HCT116 (cell line): ENCODE measurements at regions not wholly inside any gene's neighbourhood (a gene's known extent, or its start where the extent isn't known, plus 50 kb on each side); places are given as distances from the start of the nearest gene placed in this dataset.

Source experiments
- ATAC-seq: fragments of 200-7000 bp; cut with Tn5 transposase; 2 replicates; pipeline ENCODE4 v1.9.1; 2020; ENCODE audit warnings: mild to moderate bottlenecking, moderate library complexity
- BruUV-seq: library from RNA; stranded (reverse); fragments of 400-500 nt; replicated peaks from 2 replicates; lab custom pipeline; 2021; lab: Mats Ljungman, UMichigan
- CTCF ChIA-PET: fragments of 300-600 bp; sonication (Branson Sonifier 250); formaldehyde crosslinking; loops from one replicate; lab custom pipeline; 2021; ENCODE audit warnings: antibody characterized with exemption; lab: Charles Lee
- POLR2A ChIA-PET: fragments of 300-600, 350-600 bp; sonication (Branson Sonifier 250); formaldehyde crosslinking; loops from one replicate; lab custom pipeline; 2021; ENCODE audit warnings: antibody characterized with exemption; lab: Charles Lee
- RAD21 ChIA-PET, 2 experiments: fragments of 300-600 bp; sonication (Branson Sonifier 250); formaldehyde crosslinking; loops; one replicate each; lab custom pipeline; 2023; ENCODE audit warnings: low total read pairs in 2 of 2; ENCODE audit not compliant: uncharacterized antibody in 2 of 2, unreplicated experiment in 2 of 2, low non-redundant PET in 1 of 2; lab: Charles Lee
- DNase-seq: peaks from one replicate; pipeline ENCODE4 v3.0.0-alpha.2; 2010; ENCODE audit warnings: low read depth, low spot score
- H2AFZ ChIP-seq: fragments of 200-600 bp; shearing (Covaris generic), sonication (generic); 2 replicates; pipeline ENCODE4 v1.6.1; 2017; ENCODE audit warnings: low read depth, mixed run types, mixed read lengths, antibody characterized with exemption, low read length; ENCODE audit not compliant: poor library complexity, severe bottlenecking
- H3K27ac ChIP-seq: 2 replicates; pipeline ENCODE4 v1.5.1; 2012; ENCODE audit warnings: low read depth, low read length
- H3K27me3 ChIP-seq: fragments of 200-600 bp; sonication (generic); 2 replicates; pipeline ENCODE4 v1.6.1; 2016; ENCODE audit warnings: mixed run types, low read length, mixed read lengths; ENCODE audit not compliant: insufficient read depth
- H3K36me3 ChIP-seq, 2 experiments: fragments of 200-500 bp in 1 of 2; fragments of 200-600 bp in 1 of 2; sonication (Bioruptor generic) in 1 of 2; sonication (generic) in 1 of 2; 2 replicates each; pipeline versions ENCODE4 v1.5.1 to v1.6.1; 2014 to 2016; ENCODE audit warnings: low read length in 2 of 2, inconsistent platforms in 1 of 2, mixed read lengths in 1 of 2, mixed run types in 1 of 2; ENCODE audit not compliant: insufficient read depth in 2 of 2, control insufficient read depth in 1 of 2
- H3K4me1 ChIP-seq, 2 experiments: fragments of 200-600 bp in 1 of 2; sonication (generic) in 1 of 2; 2 replicates each; pipeline versions ENCODE4 v1.5.1 to v1.6.1; 2012 to 2017; ENCODE audit warnings: low read length in 2 of 2, inconsistent platforms in 1 of 2, mild to moderate bottlenecking in 1 of 2, mixed read lengths in 1 of 2, mixed run types in 1 of 2, moderate library complexity in 1 of 2; ENCODE audit not compliant: insufficient read depth in 2 of 2, control insufficient read depth in 1 of 2
- H3K4me2 ChIP-seq: fragments of 200-600 bp; sonication (generic); 2 replicates; pipeline ENCODE4 v1.6.1; 2017; ENCODE audit warnings: mixed run types, low read length, mixed read lengths
- H3K4me3 ChIP-seq, 2 experiments: fragments of 200-600 bp in 1 of 2; sonication (generic) in 1 of 2; replicated peaks in 1 of 2; 2 replicates each; pipeline ENCODE4 v1.5.1; 2011 to 2016; ENCODE audit warnings: low read length in 2 of 2, control low read depth in 1 of 2, low read depth in 1 of 2, mild to moderate bottlenecking in 1 of 2, mixed read lengths in 1 of 2, mixed run types in 1 of 2
- H3K79me2 ChIP-seq: fragments of 200-600 bp; sonication (generic); 2 replicates; pipeline ENCODE4 v1.6.1; 2017; ENCODE audit warnings: mild to moderate bottlenecking, mixed run types, low read length, moderate library complexity, mixed read lengths; ENCODE audit not compliant: insufficient read depth
- H3K9ac ChIP-seq: fragments of 200-600 bp; sonication (generic); 2 replicates; pipeline ENCODE4 v1.6.1; 2016; ENCODE audit warnings: low read length, mixed read lengths
- H3K9me2 ChIP-seq: fragments of 200-600 bp; sonication (generic), shearing (Covaris generic); 2 replicates; pipeline ENCODE4 v1.6.1; 2017; ENCODE audit warnings: mixed run types, mild to moderate bottlenecking, moderate library complexity; ENCODE audit not compliant: insufficient read depth
- H3K9me3 ChIP-seq, 2 experiments: fragments of 200-500 bp in 1 of 2; fragments of 200-600 bp in 1 of 2; sonication (Bioruptor generic) in 1 of 2; sonication (generic) in 1 of 2; 2 replicates each; pipeline ENCODE4 v1.6.1; 2014 to 2017; ENCODE audit warnings: low read length in 2 of 2, mixed read lengths in 2 of 2, inconsistent platforms in 1 of 2, low read depth in 1 of 2, mild to moderate bottlenecking in 1 of 2, mixed run types in 1 of 2, moderate library complexity in 1 of 2; ENCODE audit not compliant: control insufficient read depth in 1 of 2, insufficient read depth in 1 of 2
- H4K20me1 ChIP-seq: fragments of 200-600 bp; sonication (generic), shearing (Covaris generic); 2 replicates; pipeline ENCODE4 v1.6.1; 2017; ENCODE audit warnings: mixed run types, mild to moderate bottlenecking, moderate library complexity; ENCODE audit not compliant: insufficient read depth
- EGR1 ChIP-seq: IDR thresholded peaks from 2 replicates; pipeline ENCODE4 v1.6.1; 2012; ENCODE audit warnings: low read depth
- EZH2phosphoT487 ChIP-seq: fragments of 200-600 bp; IDR thresholded peaks from 2 replicates; pipeline ENCODE4 v1.6.1; 2018; ENCODE audit warnings: antibody characterized with exemption, borderline replicate concordance
- JUND ChIP-seq: IDR thresholded peaks from 2 replicates; pipeline ENCODE4 v1.6.1; 2012
- POLR2A ChIP-seq: IDR thresholded peaks from 2 replicates; pipeline ENCODE4 v1.7.0; 2011; ENCODE audit warnings: borderline replicate concordance; ENCODE audit not compliant: insufficient read depth, insufficient read length; ENCODE audit errors: extremely low read depth
- REST ChIP-seq: IDR thresholded peaks from 2 replicates; pipeline ENCODE4 v1.6.1; 2012; ENCODE audit warnings: low read depth
- SIN3A ChIP-seq: IDR thresholded peaks from 2 replicates; pipeline ENCODE4 v1.6.1; 2012; ENCODE audit warnings: low read depth
- SRF ChIP-seq: IDR thresholded peaks from 2 replicates; pipeline ENCODE4 v1.6.1; 2012; ENCODE audit warnings: low read depth
- TCF7L2 ChIP-seq: IDR thresholded peaks from 2 replicates; pipeline ENCODE4 v1.7.0; 2011; ENCODE audit warnings: borderline replicate concordance, inconsistent platforms; ENCODE audit not compliant: insufficient read depth, insufficient read length; ENCODE audit errors: extremely low read depth
- YY1 ChIP-seq: IDR thresholded peaks from 2 replicates; pipeline ENCODE4 v1.6.1; 2011; ENCODE audit warnings: low read length, low read depth, moderate library complexity, mild to moderate bottlenecking; ENCODE audit not compliant: insufficient replicate concordance; ENCODE audit errors: extremely low read depth
- intact Hi-C: fragments of 100-400 bp; cut with micrococcal nuclease; formaldehyde crosslinking; loops from 2 replicates; pipeline ENCODE4 v1.10.0; 2022
- TF ChIP-seq, protein P1 (sequence below): IDR thresholded peaks from 2 replicates; pipeline ENCODE4 v1.6.1; 2012

GRCh38 chr16:60811657-60812056 lies 1224.6 kb downstream of the CDH8 start:
- H3K27ac ChIP-seq = no peak overlapping the region
- no peak for DNase-seq
- ATAC-seq = no peak
- no peaks in the 10 kb centered on the region for H3K79me2 ChIP-seq
- H3K4me1 ChIP-seq = no peaks in the 10 kb centered on the region
- no peaks in the 10 kb centered on the region for H3K36me3 ChIP-seq
- no peaks in the 10 kb centered on the region for H3K27me3 ChIP-seq
- POLR2A ChIA-PET = no interaction called here
- peaks cover 3 to 28% of the 10 kb centered on the region in 2 experiments; a peak in 2 of 4 replicates for H3K9me3 ChIP-seq
- intact Hi-C loops = no loop called here
- H3K4me2 ChIP-seq = no peak overlapping the region
- H3K9me2 ChIP-seq = no peaks in the 10 kb centered on the region
- H4K20me1 ChIP-seq = no peaks in the 10 kb centered on the region; the same call in 1 of the 2 replicates
- no peak overlapping the region for H3K9ac ChIP-seq
- no TSS peak for BruUV-seq
- TF ChIP-seq YY1 (no peak), TCF7L2 (no peak), POLR2A (no peak), EGR1 (no peak), JUND (no peak), EZH2phosphoT487 (no peak), REST (no peak), SIN3A (no peak), SRF (no peak)
- TF ChIP-seq, protein P1, sequence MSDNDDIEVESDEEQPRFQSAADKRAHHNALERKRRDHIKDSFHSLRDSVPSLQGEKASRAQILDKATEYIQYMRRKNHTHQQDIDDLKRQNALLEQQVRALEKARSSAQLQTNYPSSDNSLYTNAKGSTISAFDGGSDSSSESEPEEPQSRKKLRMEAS = no peak
- RAD21 ChIA-PET = no interaction called here
- H2AFZ ChIP-seq = no peak overlapping the region
- CTCF ChIA-PET = no interaction called here
- H3K4me3 ChIP-seq = no peak overlapping the region
